ENCODE measurements at regions not wholly inside any gene's neighbourhood (a gene's known extent, or its start where the extent isn't known, plus 50 kb on each side); places are given as distances from the start of the nearest gene placed in this dataset.

DNA sequence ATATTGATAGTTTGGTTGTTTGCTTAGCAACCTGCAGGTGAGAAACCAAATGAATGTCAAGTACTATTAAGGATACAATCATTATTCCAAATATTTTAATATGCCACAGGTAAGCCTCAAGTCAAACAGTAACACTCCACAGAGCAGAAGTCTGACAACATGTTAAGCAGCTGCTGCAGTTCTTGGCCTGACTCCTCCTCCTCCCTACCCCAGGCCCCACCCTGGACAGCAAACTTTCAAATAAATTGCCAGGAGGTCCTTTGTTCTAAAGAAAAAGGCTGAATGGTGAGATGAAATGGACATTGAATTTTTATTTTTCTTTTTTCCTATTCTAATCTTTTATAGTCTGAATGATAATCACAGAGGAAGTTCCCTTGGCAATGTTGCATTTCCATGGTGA lies 260.0 kb upstream of the POU2AF2 start:
- Histone ChIP-seq H3K27ac (ENCODE audit: low read depth in 1 of 2, low read length in 1 of 2) (no peak overlapping the region), H3K27me3 (ENCODE audit: control insufficient read depth in 3 of 3, insufficient read depth in 3 of 3, low read length in 2 of 3) (no peaks in the 10 kb centered on the region), H3K9me3 (ENCODE audit: control insufficient read depth in 4 of 4, insufficient read depth in 3 of 4, low read length in 3 of 4) (peaks cover 0 to 2% (median 0%) of the 10 kb centered on the region in 4 donors), H3K4me3 (no peak overlapping the region), H3K4me1 (ENCODE audit: control insufficient read depth in 5 of 5, insufficient read depth in 5 of 5, low read length in 5 of 5) (peaks cover 0 to 8% (median 0%) of the 10 kb centered on the region in 5 donors), H3K9ac (ENCODE audit: insufficient read depth in 1 of 2, low read length in 2 of 2) (no peak overlapping the region), H3K36me3 (ENCODE audit: control insufficient read depth in 4 of 4, insufficient read depth in 4 of 4, low read length in 4 of 4) (no peaks in the 10 kb centered on the region)
- ATAC-seq (ENCODE audit: insufficient read depth, low FRiP score), result no peak
- TF ChIP-seq, protein P1, sequence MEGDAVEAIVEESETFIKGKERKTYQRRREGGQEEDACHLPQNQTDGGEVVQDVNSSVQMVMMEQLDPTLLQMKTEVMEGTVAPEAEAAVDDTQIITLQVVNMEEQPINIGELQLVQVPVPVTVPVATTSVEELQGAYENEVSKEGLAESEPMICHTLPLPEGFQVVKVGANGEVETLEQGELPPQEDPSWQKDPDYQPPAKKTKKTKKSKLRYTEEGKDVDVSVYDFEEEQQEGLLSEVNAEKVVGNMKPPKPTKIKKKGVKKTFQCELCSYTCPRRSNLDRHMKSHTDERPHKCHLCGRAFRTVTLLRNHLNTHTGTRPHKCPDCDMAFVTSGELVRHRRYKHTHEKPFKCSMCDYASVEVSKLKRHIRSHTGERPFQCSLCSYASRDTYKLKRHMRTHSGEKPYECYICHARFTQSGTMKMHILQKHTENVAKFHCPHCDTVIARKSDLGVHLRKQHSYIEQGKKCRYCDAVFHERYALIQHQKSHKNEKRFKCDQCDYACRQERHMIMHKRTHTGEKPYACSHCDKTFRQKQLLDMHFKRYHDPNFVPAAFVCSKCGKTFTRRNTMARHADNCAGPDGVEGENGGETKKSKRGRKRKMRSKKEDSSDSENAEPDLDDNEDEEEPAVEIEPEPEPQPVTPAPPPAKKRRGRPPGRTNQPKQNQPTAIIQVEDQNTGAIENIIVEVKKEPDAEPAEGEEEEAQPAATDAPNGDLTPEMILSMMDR (IDR thresholded peaks at IDR 0.05; ENCODE audit: control extremely low read depth, extremely low read depth), result no peak
- no peak for DNase-seq

DNA sequence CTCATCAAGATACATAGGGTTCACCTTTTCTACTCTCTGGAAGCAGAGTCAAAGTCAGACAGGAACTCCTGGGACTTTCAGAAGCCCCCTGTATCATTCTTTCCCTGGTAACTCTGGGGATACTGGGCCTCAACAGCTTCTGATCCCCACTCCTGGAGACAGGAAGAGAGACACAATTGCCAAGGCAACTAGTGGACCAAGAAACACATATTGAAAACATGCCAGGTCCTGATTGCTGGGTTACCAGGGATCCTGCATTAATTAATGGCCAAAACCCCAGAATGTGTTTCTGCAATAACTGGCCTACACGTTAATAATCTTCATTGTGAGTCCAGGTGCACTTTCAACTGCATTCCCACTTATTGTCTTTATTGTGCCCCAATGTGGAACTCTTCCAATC lies 260.8 kb upstream of the POU2AF2 start:
- peaks cover 0 to 2% (median 0%) of the 10 kb centered on the region in 4 donors for H3K9me3 ChIP-seq (ENCODE audit: control insufficient read depth in 4 of 4, insufficient read depth in 3 of 4, low read length in 3 of 4)
- WGBS, 2 donors, result 82 to 95% methylated on average over 1 of the region's 1 CpG
- TF ChIP-seq, protein P1 (IDR thresholded peaks at IDR 0.05; ENCODE audit: control extremely low read depth, extremely low read depth), result no peak
- H3K27me3 ChIP-seq (ENCODE audit: control insufficient read depth in 3 of 3, insufficient read depth in 3 of 3, low read length in 2 of 3), result no peaks in the 10 kb centered on the region
- no peak overlapping the region for H3K27ac ChIP-seq (ENCODE audit: low read depth in 1 of 2, low read length in 1 of 2)
- no peak for ATAC-seq (ENCODE audit: insufficient read depth, low FRiP score)
- no peak for DNase-seq
- H3K4me3 ChIP-seq, result no peak overlapping the region
- no peaks in the 10 kb centered on the region for H3K36me3 ChIP-seq (ENCODE audit: control insufficient read depth in 4 of 4, insufficient read depth in 4 of 4, low read length in 4 of 4)
- peaks cover 0 to 2% (median 0%) of the 10 kb centered on the region in 5 donors for H3K4me1 ChIP-seq (ENCODE audit: control insufficient read depth in 5 of 5, insufficient read depth in 5 of 5, low read length in 5 of 5)
- no peak overlapping the region for H3K9ac ChIP-seq (ENCODE audit: insufficient read depth in 1 of 2, low read length in 2 of 2)

DNA sequence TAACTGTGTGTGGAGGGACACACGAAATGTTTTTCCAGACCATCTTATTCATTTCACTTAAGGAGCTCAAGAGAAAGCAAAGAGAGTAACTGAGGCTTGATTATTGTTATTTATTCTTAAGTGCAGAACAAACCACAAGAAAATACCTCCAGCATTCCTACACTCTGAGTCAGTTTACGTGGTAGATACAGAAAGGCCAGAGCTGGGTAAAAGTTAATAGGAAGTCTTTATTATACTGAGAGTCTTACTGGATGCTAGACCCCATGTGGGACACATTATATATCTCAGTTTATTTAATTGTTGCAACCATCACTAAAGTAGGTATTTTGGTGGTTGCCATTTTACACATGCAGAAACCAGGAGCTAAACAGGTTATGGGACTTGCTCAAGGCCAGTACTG lies 261.4 kb upstream of the POU2AF2 start:
- H3K4me1 ChIP-seq (ENCODE audit: control insufficient read depth in 5 of 5, insufficient read depth in 5 of 5, low read length in 5 of 5), result no peaks in the 10 kb centered on the region
- H3K4me3 ChIP-seq, result no peak overlapping the region
- H3K9ac ChIP-seq (ENCODE audit: insufficient read depth in 1 of 2, low read length in 2 of 2), result no peak overlapping the region
- H3K36me3 ChIP-seq (ENCODE audit: control insufficient read depth in 4 of 4, insufficient read depth in 4 of 4, low read length in 4 of 4), result no peaks in the 10 kb centered on the region
- DNase-seq, result no peak
- 71 to 79% methylated on average over 2 of the region's 2 CpGs for WGBS, 2 donors
- no peaks in the 10 kb centered on the region for H3K27me3 ChIP-seq (ENCODE audit: control insufficient read depth in 3 of 3, insufficient read depth in 3 of 3, low read length in 2 of 3)
- ATAC-seq (ENCODE audit: insufficient read depth, low FRiP score), result no peak
- no peak overlapping the region for H3K27ac ChIP-seq (ENCODE audit: low read depth in 1 of 2, low read length in 1 of 2)
- TF ChIP-seq, protein P1 (IDR thresholded peaks at IDR 0.05; ENCODE audit: control extremely low read depth, extremely low read depth), result no peak
- peaks cover 0 to 2% (median 0%) of the 10 kb centered on the region in 4 donors for H3K9me3 ChIP-seq (ENCODE audit: control insufficient read depth in 4 of 4, insufficient read depth in 3 of 4, low read length in 3 of 4)

DNA sequence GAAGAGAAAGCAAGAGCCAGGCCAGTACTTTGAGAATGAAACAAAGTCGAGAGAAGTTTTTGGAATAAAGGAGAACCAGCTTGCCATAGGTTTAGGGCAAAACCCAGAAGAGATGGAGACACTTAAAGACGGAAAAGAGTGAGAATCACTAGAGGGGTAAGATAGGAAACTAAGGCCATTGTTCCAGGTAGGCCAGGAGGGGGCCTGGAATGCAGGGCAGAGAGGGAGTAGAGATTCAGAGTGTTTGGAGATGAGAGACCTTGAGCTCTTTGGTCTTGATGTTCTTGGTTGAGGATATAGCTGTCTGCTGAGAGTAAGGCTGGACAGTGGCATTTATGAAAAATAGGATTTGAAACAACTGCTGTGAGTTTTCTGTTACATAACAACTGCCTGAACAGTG lies 263.3 kb upstream of the POU2AF2 start:
- TF ChIP-seq, protein P1 (IDR thresholded peaks at IDR 0.05; ENCODE audit: control extremely low read depth, extremely low read depth), result no peak
- 93 to 94% methylated on average over 2 of the region's 2 CpGs for WGBS, 2 donors
- no peak overlapping the region for H3K4me3 ChIP-seq
- H3K4me1 ChIP-seq (ENCODE audit: control insufficient read depth in 5 of 5, insufficient read depth in 5 of 5, low read length in 5 of 5), result no peaks in the 10 kb centered on the region
- H3K27me3 ChIP-seq (ENCODE audit: control insufficient read depth in 3 of 3, insufficient read depth in 3 of 3, low read length in 2 of 3), result no peaks in the 10 kb centered on the region
- no peak overlapping the region for H3K9ac ChIP-seq (ENCODE audit: insufficient read depth in 1 of 2, low read length in 2 of 2)
- no peaks in the 10 kb centered on the region for H3K36me3 ChIP-seq (ENCODE audit: control insufficient read depth in 4 of 4, insufficient read depth in 4 of 4, low read length in 4 of 4)
- H3K9me3 ChIP-seq (ENCODE audit: control insufficient read depth in 4 of 4, insufficient read depth in 3 of 4, low read length in 3 of 4), result peaks cover 0 to 2% (median 0%) of the 10 kb centered on the region in 4 donors
- H3K27ac ChIP-seq (ENCODE audit: low read depth in 1 of 2, low read length in 1 of 2), result no peak overlapping the region
- DNase-seq (no peak), ATAC-seq (ENCODE audit: insufficient read depth, low FRiP score) (no peak)
